ENCODE measurements at regions not wholly inside any gene's neighbourhood (a gene's known extent, or its start where the extent isn't known, plus 50 kb on each side); places are given as distances from the start of the nearest gene placed in this dataset.

GRCh38 chr3:137066092-137066491, 108.3 kb downstream of the IL20RB start:
- Mint-ChIP-seq H3K27me3 (ENCODE audit: low read depth) (peaks cover 43% of the 10 kb centered on the region), H3K4me1 (peaks cover 27% of the 10 kb centered on the region), H3K4me3 (peak overlapping the region; percentile 26), H3K36me3 (peaks cover 6% of the 10 kb centered on the region; the same call in 1 of the 2 replicates), H3K9me3 (peaks cover 14% of the 10 kb centered on the region), H3K27ac (no peak overlapping the region)
- ATAC-seq, result no peak
- TF ChIP-seq ATF2 (CRISPR knock-in tag; IDR thresholded peaks at IDR 0.05; ENCODE audit: borderline replicate concordance, low read depth) (no peak), ZNF423 (CRISPR knock-in tag; IDR thresholded peaks at IDR 0.05) (no peak), ARID4B (CRISPR knock-in tag; IDR thresholded peaks at IDR 0.05; ENCODE audit: borderline replicate concordance) (no peak), SP1 (CRISPR knock-in tag; conservative IDR thresholded peaks at IDR 0.05) (no peak)
- ChIA-PET POLR2A (no interaction called here), CTCF (no interaction called here)
- DNase-seq (ENCODE audit: low spot score), result no peak

GRCh38 chr3:137071104-137071503, 113.3 kb downstream of the IL20RB start:
- H3K4me3 Mint-ChIP-seq, result no peak overlapping the region
- DNase-seq (ENCODE audit: low spot score) (no peak), ATAC-seq (no peak)
- ChIA-PET POLR2A (interaction anchor here (0.7 kb wide), 1 partner anchor 1034 kb away, joined by 5 read pairs; no protein-coding TSS in a partner anchor), CTCF (interaction anchor here (1.3 kb wide), 1 partner anchor 34 kb away, joined by 6 read pairs; no protein-coding TSS in a partner anchor)
- TF ChIP-seq PRRX2 (CRISPR knock-in tag; IDR thresholded peaks at IDR 0.05), result no peak
- TF ChIP-seq SP1 (CRISPR knock-in tag; conservative IDR thresholded peaks at IDR 0.05), result no peak
- no peak for TF ChIP-seq MLX (CRISPR knock-in tag; IDR thresholded peaks at IDR 0.05)
- no peak overlapping the region for H3K27ac Mint-ChIP-seq
- H3K36me3 Mint-ChIP-seq, result no peaks in the 10 kb centered on the region
- H3K27me3 Mint-ChIP-seq (ENCODE audit: low read depth), result peaks cover 11% of the 10 kb centered on the region
- H3K4me1 Mint-ChIP-seq, result peaks cover 9% of the 10 kb centered on the region
- H3K9me3 Mint-ChIP-seq, result peaks cover 7% of the 10 kb centered on the region; the same call in 1 of the 2 replicates

- Mint-ChIP-seq H3K27ac (no peak overlapping the region), H3K4me1 (no peaks in the 10 kb centered on the region), H3K36me3 (no peaks in the 10 kb centered on the region), H3K9me3 (peaks cover 7% of the 10 kb centered on the region; the same call in 1 of the 2 replicates), H3K4me3 (no peak overlapping the region), H3K27me3 (ENCODE audit: low read depth) (no peaks in the 10 kb centered on the region; the same call in 1 of the 2 replicates)
- no peak for TF ChIP-seq ZNF232 (CRISPR knock-in tag; IDR thresholded peaks at IDR 0.05)
- TF ChIP-seq FOXP4 (CRISPR knock-in tag; IDR thresholded peaks at IDR 0.05), result no peak
- DNase-seq (ENCODE audit: low spot score), result no peak
- ChIA-PET CTCF (no interaction called here), POLR2A (no interaction called here)
- no peak for ATAC-seq
These were observed 117.2 kb downstream of the IL20RB start for GRCh38 chr3:137075020-137075419.

GRCh38 chr3:137078040-137078439, 120.3 kb downstream of the IL20RB start:
- Mint-ChIP-seq H3K36me3 (no peaks in the 10 kb centered on the region), H3K27ac (no peak overlapping the region), H3K4me3 (no peak overlapping the region), H3K4me1 (peaks cover 10% of the 10 kb centered on the region), H3K27me3 (ENCODE audit: low read depth) (no peaks in the 10 kb centered on the region; the same call in 1 of the 2 replicates), H3K9me3 (peaks cover 13% of the 10 kb centered on the region)
- ChIA-PET POLR2A (no interaction called here), CTCF (no interaction called here)
- DNase-seq (ENCODE audit: low spot score), result no peak
- ATAC-seq, result no peak
- TF ChIP-seq USF2 (CRISPR knock-in tag; IDR thresholded peaks at IDR 0.05), result no peak
- no peak for TF ChIP-seq STAT6 (CRISPR knock-in tag; conservative IDR thresholded peaks at IDR 0.05; ENCODE audit: low read depth)
- no peak for TF ChIP-seq E2F4 (CRISPR knock-in tag; IDR thresholded peaks at IDR 0.05; ENCODE audit: borderline replicate concordance, low read depth)
- TF ChIP-seq CBFB (CRISPR knock-in tag; IDR thresholded peaks at IDR 0.05; ENCODE audit: low read depth), result no peak
- no peak for TF ChIP-seq HMGA2 (CRISPR knock-in tag; IDR thresholded peaks at IDR 0.05)
- TF ChIP-seq ZMAT4 (CRISPR knock-in tag; IDR thresholded peaks at IDR 0.05), result no peak
- no peak for TF ChIP-seq ZNF423 (CRISPR knock-in tag; IDR thresholded peaks at IDR 0.05)

Data from WTC11 (cell line).